D721Med (cell line): ENCODE measurements at regions not wholly inside any gene's neighbourhood (a gene's known extent, or its start where the extent isn't known, plus 50 kb on each side); places are given as distances from the start of the nearest gene placed in this dataset.
"Not testable (repeated sequence)": the region's sequence is repeated elsewhere in the genome, so short reads cannot be mapped to it uniquely, and the experiment has no call there.

Source experiments
- DNase-seq: peaks from one replicate; pipeline ENCODE4 v3.0.0; 2011; ENCODE audit warnings: low spot score; ENCODE audit not compliant: insufficient read length
- FAIRE-seq: peaks from 2 replicates; lab custom pipeline; 2011; peaks lifted over from hg19 to GRCh38; lab: Jason Lieb, UNC
- TF ChIP-seq, protein P1 (sequence below): IDR thresholded peaks from 2 replicates; pipeline ENCODE4 v1.5.1; 2012; ENCODE audit warnings: mild to moderate bottlenecking, control low read depth; ENCODE audit not compliant: insufficient read depth; ENCODE audit errors: missing control alignments

DNA sequence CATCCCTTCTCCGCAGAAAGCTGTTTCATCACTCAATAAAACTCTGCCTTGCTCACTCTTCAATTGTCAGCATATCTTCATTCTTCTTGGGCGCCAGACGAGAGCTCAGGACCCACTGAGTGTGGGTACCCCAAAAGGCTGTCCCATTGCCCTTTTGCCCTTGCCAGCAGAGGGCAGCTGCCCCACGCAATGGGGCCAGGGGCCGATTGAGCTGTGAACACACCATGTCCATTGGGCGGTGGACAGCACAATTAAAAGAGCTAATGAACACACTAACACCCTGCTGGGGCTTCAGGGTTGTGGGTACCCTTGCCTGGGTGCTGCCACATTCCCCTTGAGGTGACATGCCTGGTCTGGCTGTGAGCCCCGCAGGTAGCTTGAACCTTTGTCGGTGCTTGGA is 487.2 kb upstream of the NUDT12 start:
- TF ChIP-seq, protein P1, sequence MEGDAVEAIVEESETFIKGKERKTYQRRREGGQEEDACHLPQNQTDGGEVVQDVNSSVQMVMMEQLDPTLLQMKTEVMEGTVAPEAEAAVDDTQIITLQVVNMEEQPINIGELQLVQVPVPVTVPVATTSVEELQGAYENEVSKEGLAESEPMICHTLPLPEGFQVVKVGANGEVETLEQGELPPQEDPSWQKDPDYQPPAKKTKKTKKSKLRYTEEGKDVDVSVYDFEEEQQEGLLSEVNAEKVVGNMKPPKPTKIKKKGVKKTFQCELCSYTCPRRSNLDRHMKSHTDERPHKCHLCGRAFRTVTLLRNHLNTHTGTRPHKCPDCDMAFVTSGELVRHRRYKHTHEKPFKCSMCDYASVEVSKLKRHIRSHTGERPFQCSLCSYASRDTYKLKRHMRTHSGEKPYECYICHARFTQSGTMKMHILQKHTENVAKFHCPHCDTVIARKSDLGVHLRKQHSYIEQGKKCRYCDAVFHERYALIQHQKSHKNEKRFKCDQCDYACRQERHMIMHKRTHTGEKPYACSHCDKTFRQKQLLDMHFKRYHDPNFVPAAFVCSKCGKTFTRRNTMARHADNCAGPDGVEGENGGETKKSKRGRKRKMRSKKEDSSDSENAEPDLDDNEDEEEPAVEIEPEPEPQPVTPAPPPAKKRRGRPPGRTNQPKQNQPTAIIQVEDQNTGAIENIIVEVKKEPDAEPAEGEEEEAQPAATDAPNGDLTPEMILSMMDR = no peak
- FAIRE-seq = no peak

DNA sequence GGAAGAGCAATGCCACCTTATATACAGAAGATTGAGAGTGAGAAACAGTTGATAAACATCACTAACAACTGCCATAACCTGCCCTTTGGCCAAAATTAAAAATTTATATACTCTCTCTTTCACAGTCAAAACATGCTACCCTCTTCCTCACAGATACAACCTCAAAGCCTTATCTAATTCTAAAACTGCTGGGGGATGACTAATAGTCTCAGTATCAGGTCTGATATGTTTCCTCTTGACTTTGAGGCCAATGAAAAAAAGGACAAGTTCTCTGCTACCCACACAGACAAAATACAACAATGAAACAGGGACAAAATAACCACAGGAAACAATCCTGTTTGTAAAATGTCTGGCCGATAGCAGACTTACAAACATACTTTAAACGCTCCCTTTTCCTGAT is 485.6 kb upstream of the NUDT12 start:
- FAIRE-seq = no peak
- DNase-seq = no peak
- TF ChIP-seq, protein P1 = no peak

More for the DNA sequence above, 487.2 kb upstream of the NUDT12 start:
- no peak for DNase-seq

DNA sequence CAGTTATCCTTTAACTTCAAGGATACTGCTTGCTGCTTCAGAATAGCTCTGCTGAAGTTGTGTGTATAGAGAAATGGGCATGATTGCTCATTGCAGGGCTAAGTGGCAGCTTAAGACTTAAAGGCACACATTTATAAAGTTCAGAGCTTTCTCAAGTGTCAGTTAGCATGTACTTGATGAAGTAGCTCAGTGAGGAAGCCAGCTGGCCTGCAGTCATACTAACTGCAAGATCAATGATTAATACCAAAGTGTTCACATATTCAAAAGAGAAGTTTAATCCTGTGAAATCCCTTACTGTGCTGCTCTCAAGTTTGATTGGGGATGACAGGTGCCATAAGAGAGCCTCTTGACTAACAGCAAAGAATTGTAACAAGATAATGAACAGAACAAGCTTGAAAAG is 483.4 kb upstream of the NUDT12 start:
- peak; percentile 83 for FAIRE-seq
- TF ChIP-seq, protein P1 = no peak
- DNase-seq = no peak

DNA sequence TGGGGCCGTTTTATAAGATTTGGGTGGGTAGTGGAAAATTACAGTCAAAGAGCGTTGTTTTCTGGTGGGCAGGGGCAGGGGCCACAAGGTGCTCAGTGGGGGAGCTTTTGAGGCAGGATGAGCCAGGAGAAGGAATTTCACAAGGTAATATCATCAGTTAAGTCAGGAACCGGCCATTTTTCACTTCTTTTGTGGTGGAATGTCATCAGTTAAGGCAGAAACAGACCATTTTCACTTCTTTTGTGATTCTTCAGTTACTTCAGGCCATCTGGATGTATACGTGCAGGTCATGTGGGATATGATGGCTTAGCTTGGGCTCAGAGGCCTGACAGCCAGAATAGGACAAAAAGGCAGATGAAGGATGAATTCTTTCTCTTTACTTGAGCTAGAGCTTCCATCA is 477.3 kb upstream of the NUDT12 start:
- FAIRE-seq, DNase-seq: not testable (repeated sequence)

DNA sequence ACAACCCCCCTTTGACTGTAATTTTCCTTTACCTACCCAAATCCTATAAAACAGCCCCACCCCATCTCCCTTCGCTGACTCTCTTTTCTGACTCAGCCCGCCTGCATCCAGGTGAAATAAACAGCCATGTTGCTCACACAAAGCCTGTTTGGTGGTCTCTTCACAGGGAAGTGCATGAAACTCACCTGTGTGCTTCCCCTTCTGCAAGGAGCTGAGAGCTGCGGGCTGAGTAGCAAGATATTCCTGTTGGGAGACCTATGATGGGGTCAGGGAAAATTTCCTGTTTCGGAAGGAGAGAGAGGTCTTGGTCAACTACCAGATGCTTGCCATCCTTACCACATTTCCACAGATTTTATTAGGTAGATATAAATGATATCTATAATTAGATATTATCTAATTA is 474.5 kb upstream of the NUDT12 start:
- not testable (repeated sequence) for FAIRE-seq

DNA sequence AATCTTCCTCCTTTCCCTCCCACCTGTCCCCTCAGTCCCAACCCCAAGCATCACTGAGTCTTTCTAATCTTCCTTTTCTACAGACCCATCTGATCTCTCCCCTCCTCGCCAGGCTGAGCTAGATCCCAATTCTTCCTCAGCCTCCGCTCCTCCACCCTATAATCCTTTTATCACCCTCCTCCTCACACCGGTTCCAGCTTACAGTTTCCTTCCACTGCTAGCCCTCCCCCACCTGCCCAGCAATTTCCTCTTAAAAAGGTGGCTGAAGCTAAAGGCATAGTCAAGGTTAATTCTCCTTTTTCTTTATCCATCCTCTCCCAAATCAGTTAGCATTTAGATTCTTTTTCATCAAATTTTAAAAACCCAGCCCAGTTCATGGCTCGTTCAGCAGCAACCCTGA is 470.6 kb upstream of the NUDT12 start:
- not testable (repeated sequence) for FAIRE-seq, DNase-seq

More for the DNA sequence above, 474.5 kb upstream of the NUDT12 start:
- not testable (repeated sequence) for DNase-seq

DNA sequence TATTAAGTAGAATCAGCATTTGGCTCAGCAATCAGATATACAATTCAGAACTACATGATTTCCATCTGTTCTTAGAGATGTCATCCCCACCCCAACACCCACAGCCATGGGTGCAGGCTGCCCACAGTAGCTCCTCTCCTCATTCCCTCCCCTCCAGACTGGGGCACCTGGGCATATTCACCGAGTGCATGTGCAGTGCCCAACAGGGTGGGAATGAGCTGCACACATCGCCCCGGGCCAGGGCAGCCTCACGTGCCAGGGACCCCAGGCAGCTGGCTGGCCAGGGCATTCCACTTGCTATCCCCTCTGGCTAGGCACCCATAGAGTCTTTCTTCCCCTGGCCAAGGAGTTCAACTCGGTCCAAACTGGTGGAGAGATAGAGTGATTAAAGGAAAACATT is 461.9 kb upstream of the NUDT12 start:
- TF ChIP-seq, protein P1 = no peak
- no peak for FAIRE-seq
- no peak for DNase-seq

DNA sequence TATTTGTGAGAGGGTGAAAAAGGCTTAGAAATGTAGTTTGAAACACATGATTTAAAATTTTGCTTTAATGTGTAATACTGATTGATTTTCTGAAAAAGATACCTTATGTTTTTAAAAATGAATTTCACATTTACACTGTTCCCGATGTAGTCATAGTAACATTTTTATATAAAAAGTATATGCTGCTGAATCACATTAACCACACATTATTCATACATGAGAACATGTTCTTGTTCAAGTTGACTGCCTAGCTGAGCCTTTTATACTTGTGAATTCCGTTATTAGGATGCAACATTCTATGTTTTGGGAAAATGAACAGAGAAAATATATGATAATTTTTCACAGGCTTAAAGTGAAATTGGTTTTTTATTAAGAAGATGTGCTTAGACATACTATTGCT is 461.1 kb upstream of the NUDT12 start:
- FAIRE-seq = no peak
- TF ChIP-seq, protein P1 = no peak
- no peak for DNase-seq

DNA sequence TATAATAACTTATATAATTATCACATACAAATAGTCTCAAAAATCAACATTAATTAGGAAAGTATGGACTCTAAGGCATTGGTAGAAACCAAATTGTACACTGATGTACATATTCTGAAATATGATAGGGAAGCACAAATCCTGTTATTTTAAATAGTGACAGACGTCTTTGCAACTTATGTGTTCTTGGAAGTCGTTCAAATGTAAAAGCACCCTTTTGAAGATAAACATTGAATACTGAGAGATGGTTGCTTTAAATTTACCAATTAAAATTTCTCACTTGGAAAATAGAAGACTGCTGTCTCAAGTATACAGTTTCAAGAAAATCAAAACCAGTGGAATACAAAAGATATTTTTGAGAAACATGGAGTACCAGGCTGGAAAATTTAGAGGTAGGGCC is 457.4 kb upstream of the NUDT12 start:
- FAIRE-seq = no peak
- TF ChIP-seq, protein P1 = no peak
- no peak for DNase-seq
